ENCODE measurements at regions not wholly inside any gene's neighbourhood (a gene's known extent, or its start where the extent isn't known, plus 50 kb on each side); places are given as distances from the start of the nearest gene placed in this dataset.
"Not testable (repeated sequence)": the region's sequence is repeated elsewhere in the genome, so short reads cannot be mapped to it uniquely, and the experiment has no call there.

DNA sequence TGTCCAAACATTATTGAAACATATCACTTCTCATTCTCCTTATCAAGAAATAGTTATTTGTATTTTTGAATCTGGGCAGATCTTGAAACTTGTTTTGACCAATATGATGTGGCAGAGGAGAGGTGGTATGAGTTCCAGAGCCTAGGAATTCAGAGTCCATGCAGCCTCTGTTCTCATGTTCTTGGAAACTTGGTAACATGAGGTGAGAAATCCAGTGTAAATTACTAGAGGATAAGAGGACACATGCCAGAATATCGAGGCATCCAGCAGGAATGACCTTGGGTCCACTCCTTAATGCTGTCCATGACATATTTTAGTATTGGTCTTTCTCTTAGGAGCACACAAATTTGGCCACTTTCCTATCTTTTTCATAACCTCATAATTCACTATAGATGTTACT, 1374.6 kb downstream of the FSCB start:
- no peaks in the 10 kb centered on the region for H3K9me3 Mint-ChIP-seq (ENCODE audit: unreplicated experiment)
- H3K4me1 Mint-ChIP-seq (ENCODE audit: low read depth, unreplicated experiment), result no peaks in the 10 kb centered on the region
- no peak overlapping the region for H3K4me3 Mint-ChIP-seq (ENCODE audit: unreplicated experiment)
- no peak overlapping the region for H3K27ac Mint-ChIP-seq (ENCODE audit: unreplicated experiment)
- no peak for DNase-seq
- TF ChIP-seq, protein P1, sequence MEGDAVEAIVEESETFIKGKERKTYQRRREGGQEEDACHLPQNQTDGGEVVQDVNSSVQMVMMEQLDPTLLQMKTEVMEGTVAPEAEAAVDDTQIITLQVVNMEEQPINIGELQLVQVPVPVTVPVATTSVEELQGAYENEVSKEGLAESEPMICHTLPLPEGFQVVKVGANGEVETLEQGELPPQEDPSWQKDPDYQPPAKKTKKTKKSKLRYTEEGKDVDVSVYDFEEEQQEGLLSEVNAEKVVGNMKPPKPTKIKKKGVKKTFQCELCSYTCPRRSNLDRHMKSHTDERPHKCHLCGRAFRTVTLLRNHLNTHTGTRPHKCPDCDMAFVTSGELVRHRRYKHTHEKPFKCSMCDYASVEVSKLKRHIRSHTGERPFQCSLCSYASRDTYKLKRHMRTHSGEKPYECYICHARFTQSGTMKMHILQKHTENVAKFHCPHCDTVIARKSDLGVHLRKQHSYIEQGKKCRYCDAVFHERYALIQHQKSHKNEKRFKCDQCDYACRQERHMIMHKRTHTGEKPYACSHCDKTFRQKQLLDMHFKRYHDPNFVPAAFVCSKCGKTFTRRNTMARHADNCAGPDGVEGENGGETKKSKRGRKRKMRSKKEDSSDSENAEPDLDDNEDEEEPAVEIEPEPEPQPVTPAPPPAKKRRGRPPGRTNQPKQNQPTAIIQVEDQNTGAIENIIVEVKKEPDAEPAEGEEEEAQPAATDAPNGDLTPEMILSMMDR (IDR thresholded peaks at IDR 0.05; ENCODE audit: partially characterized antibody, unreplicated experiment), result no peak
- H3K36me3 Mint-ChIP-seq (ENCODE audit: unreplicated experiment), result no peaks in the 10 kb centered on the region
- no peaks in the 10 kb centered on the region for H3K27me3 Mint-ChIP-seq (ENCODE audit: unreplicated experiment)

- not testable (repeated sequence) for DNase-seq; H3K27ac Mint-ChIP-seq (ENCODE audit: unreplicated experiment)
Observed at GRCh38 chr14:43128429-43128828, 1378.7 kb downstream of the FSCB start.

GRCh38 chr14:43127874-43128273, 1379.2 kb downstream of the FSCB start:
- not testable (repeated sequence) for H3K9me3 Mint-ChIP-seq (ENCODE audit: unreplicated experiment); H3K4me1 Mint-ChIP-seq (ENCODE audit: low read depth, unreplicated experiment); H3K4me3 Mint-ChIP-seq (ENCODE audit: unreplicated experiment); H3K27ac Mint-ChIP-seq (ENCODE audit: unreplicated experiment); DNase-seq; H3K27me3 Mint-ChIP-seq (ENCODE audit: unreplicated experiment); H3K36me3 Mint-ChIP-seq (ENCODE audit: unreplicated experiment)

More at GRCh38 chr14:43128429-43128828, 1378.7 kb downstream of the FSCB start:
- not testable (repeated sequence) for H3K4me3 Mint-ChIP-seq (ENCODE audit: unreplicated experiment); H3K9me3 Mint-ChIP-seq (ENCODE audit: unreplicated experiment); H3K4me1 Mint-ChIP-seq (ENCODE audit: low read depth, unreplicated experiment); H3K27me3 Mint-ChIP-seq (ENCODE audit: unreplicated experiment); H3K36me3 Mint-ChIP-seq (ENCODE audit: unreplicated experiment)

DNA sequence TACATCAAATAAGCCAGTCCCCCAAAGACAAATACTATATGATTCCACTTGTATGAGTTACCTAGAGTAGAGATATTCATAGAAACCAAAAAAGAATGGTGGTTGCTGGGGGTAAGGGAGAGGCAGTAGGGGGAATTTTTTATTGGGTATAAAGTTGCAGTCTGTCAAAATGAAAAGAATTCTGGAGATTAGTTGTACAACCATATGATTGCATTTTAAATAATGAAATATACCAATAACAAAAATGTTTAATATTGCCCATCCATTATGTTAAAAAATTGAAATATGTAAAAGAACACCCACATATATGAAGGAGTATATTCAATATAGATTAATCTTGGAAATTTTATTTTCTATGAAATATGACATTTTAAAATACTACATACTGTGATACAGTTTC, 1383.5 kb downstream of the FSCB start:
- TF ChIP-seq, protein P1 (IDR thresholded peaks at IDR 0.05; ENCODE audit: partially characterized antibody, unreplicated experiment), result no peak
- H3K4me3 Mint-ChIP-seq (ENCODE audit: unreplicated experiment), result no peak overlapping the region
- H3K27ac Mint-ChIP-seq (ENCODE audit: unreplicated experiment), result no peak overlapping the region
- peaks cover 12% of the 10 kb centered on the region for H3K36me3 Mint-ChIP-seq (ENCODE audit: unreplicated experiment)
- peaks cover 3% of the 10 kb centered on the region for H3K27me3 Mint-ChIP-seq (ENCODE audit: unreplicated experiment)
- no peak for DNase-seq
- H3K9me3 Mint-ChIP-seq (ENCODE audit: unreplicated experiment), result peaks cover 8% of the 10 kb centered on the region
- H3K4me1 Mint-ChIP-seq (ENCODE audit: low read depth, unreplicated experiment), result no peaks in the 10 kb centered on the region

DNA sequence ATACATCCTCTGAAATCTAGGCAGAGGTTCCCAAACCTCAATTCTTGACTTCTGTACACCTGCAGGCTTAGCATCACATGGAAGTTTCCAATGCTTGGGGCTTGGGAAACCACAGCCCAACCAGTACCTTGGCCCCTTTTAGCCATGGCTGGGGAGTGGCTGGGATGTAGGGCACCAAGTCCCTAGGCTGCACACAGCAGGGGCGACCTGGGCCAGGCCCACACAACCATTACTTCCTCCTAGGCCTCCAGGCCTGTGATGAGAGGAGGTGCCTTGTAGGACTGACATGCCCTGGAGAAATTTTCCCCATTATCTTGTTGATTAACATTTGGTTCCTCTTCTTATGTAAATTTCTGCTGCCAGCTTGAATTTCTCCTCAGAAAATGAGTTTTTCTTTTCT, 1387.4 kb downstream of the FSCB start:
- TF ChIP-seq, protein P1 (IDR thresholded peaks at IDR 0.05; ENCODE audit: partially characterized antibody, unreplicated experiment), result no peak
- no peaks in the 10 kb centered on the region for H3K4me1 Mint-ChIP-seq (ENCODE audit: low read depth, unreplicated experiment)
- H3K9me3 Mint-ChIP-seq (ENCODE audit: unreplicated experiment), result peaks cover 8% of the 10 kb centered on the region
- peaks cover 3% of the 10 kb centered on the region for H3K27me3 Mint-ChIP-seq (ENCODE audit: unreplicated experiment)
- H3K4me3 Mint-ChIP-seq (ENCODE audit: unreplicated experiment), result no peak overlapping the region
- H3K27ac Mint-ChIP-seq (ENCODE audit: unreplicated experiment), result no peak overlapping the region
- H3K36me3 Mint-ChIP-seq (ENCODE audit: unreplicated experiment), result peaks cover 12% of the 10 kb centered on the region
- no peak for DNase-seq

DNA sequence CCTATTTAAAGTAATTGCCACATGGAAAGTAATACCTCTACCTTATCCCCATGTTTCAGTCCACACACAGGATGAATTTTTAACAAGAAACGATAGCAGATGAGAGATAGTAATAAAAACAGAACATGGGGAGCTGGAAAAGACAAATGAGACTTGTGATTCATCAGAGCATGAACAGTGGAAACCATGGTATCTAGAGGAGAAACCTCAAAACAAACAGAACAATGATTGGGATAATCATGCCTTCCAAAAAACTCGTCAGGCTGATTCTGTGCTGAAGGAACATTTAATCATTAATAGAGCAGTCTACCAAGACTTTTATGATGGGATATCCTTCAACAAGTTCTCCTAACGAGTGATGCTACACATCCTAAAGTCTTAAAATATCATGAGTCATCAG, 1390.7 kb downstream of the FSCB start:
- H3K27ac Mint-ChIP-seq (ENCODE audit: unreplicated experiment), result no peak overlapping the region
- no peak overlapping the region for H3K4me3 Mint-ChIP-seq (ENCODE audit: unreplicated experiment)
- peaks cover 3% of the 10 kb centered on the region for H3K27me3 Mint-ChIP-seq (ENCODE audit: unreplicated experiment)
- H3K4me1 Mint-ChIP-seq (ENCODE audit: low read depth, unreplicated experiment), result no peaks in the 10 kb centered on the region
- no peak for DNase-seq
- TF ChIP-seq, protein P1 (IDR thresholded peaks at IDR 0.05; ENCODE audit: partially characterized antibody, unreplicated experiment), result no peak
- peaks cover 8% of the 10 kb centered on the region for H3K9me3 Mint-ChIP-seq (ENCODE audit: unreplicated experiment)
- peaks cover 12% of the 10 kb centered on the region for H3K36me3 Mint-ChIP-seq (ENCODE audit: unreplicated experiment)
